ENCODE measurements at regions not wholly inside any gene's neighbourhood (a gene's known extent, or its start where the extent isn't known, plus 50 kb on each side); places are given as distances from the start of the nearest gene placed in this dataset.

GRCh38 chr9:108139900-108140299 is 650.3 kb upstream of the KLF4 start:
- TF ChIP-seq CTCF (IDR thresholded peaks at IDR 0.05) (no peak), POLR2A (IDR thresholded peaks at IDR 0.05) (no peak)
